ENCODE measurements at regions not wholly inside any gene's neighbourhood (a gene's known extent, or its start where the extent isn't known, plus 50 kb on each side); places are given as distances from the start of the nearest gene placed in this dataset.
"Not testable (repeated sequence)": the region's sequence is repeated elsewhere in the genome, so short reads cannot be mapped to it uniquely, and the experiment has no call there.

DNA sequence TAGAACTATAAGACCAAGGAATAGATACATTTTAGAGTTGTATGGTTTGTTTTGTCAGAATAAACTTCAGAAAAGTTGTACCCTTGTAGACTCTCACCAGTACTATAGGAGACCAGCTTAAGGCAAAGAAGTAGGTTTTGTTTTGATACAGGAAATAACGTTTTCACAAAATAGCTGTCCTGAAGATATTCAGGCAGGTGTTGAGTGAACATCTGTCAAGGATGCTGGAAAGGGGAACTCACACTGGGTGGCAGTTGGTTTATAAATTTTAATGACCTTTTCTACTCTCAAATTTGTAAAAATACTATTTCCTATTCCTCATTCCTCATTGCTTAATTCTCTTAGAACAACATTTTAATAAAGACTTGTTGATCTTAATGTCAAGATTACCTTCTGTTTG lies 174.0 kb upstream of the MAN1A1 start:
- DNase-seq = no peak

DNA sequence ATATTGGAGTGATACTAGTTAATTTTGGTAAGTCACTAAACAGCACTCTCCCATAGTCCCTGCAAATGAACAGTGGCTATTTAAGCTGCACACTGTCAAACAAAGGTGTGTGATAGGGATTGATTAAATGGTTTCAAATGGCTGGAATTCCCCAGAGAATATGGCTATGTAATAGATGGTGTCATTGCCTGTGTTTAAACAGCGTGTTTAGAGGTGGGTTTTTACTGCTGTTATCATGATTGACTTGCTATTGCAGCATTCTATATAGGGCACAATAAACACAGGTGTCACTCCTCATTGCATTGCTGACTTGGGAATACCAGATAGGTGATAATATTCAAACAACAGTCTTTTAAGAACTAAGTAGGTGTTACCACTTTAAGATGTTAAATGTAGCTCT lies 171.7 kb upstream of the MAN1A1 start:
- DNase-seq = no peak

DNA sequence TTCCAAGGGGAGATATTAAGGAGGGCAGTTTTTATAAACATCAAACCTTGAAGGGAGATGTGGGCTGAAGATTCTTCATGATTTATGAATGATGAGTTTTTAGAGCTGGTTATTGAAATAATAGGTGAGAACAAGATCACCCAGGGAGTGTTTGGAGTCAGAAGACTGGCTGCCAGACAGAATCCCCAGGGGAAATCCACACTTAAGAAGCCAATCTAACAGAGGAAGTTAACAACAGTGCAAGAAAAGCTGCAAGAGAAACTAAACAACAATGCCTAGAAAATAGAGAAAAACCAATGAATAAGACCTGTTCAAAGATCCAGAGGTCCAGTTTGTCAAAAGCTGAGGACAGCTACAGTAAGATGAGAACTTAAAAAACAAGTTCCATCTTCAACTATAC lies 167.9 kb upstream of the MAN1A1 start:
- DNase-seq = no peak

DNA sequence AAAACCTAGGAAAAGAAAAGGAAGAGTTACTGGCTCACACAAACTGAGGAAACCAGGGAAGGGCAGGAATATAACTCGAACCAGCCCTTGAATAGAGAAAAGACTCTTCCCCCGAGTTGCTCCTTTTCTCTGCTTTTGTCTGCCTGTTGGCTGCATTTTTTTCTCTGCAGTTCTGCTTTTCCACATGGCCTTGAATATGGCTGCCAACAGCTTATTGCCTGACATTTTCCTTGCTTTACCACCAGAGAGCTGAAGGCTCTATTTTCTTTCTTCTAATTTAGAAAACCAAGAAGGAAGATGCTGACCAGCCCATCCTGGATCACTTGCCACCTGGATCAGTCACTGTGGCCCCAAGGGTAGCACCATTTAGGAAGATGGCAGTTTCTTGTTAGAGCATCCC lies 164.8 kb upstream of the MAN1A1 start:
- DNase-seq = no peak

DNA sequence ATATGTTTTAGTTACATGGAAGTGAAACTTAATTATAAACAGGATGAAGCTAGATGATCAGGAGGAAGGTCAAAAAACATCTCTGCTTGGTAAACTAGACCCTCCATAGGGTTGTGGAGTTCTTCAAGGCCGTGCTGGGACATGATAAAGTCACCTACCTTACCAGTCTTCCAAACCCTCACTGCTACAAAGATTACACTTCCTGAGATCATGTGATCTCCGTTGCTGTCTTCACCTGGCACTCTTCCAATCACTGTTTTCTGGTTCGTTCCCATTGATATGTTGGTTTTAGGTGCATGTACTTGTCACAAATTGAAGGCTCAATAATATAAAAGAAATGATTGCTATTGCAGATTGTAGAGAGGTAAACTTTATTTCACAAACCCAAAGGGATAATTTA lies 161.5 kb upstream of the MAN1A1 start:
- no peak for DNase-seq

DNA sequence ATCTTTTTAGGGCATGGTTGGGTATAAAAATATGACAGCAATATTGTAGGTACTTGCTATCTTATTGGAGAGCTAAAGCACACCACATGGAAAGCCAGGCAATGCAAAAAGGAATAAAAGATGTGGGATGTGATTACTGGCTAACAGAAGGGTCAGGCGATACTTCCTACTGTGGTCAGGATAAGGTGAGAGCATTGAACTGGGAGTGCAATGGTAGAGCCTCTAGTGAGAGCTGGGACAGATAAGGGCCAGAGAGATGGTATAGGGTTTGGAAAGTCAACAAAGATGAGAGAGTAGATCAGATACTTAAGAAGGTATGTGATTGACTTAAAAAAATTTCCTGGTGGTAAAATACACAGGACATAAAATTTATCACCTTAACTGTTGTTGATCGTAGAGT lies 160.7 kb upstream of the MAN1A1 start:
- DNase-seq = no peak

DNA sequence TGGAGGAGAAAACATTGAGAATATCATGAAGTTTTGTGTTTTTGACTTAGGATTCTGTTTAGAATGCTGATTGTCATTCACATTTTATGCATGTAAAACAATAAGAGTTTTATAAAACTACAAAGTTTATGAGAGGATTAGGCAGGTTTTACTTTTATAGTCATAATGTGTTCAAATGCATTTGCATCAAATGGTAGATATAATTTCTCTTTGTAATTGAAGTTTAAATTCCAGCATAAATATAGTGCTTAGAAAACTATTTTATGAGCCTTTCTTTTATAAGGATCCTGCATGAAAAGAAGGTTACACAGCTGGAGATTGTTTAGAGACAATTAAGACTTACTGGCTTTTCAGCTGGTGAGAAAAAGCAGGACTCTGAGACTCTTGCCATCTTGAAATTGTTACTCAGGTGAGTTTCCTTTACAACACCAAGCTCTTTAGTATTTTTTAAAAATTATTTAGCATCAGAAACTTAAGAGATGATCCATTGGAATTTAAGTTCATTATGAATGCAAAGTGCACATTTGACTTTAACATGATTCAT lies 157.1 kb upstream of the MAN1A1 start:
- DNase-seq = no peak

DNA sequence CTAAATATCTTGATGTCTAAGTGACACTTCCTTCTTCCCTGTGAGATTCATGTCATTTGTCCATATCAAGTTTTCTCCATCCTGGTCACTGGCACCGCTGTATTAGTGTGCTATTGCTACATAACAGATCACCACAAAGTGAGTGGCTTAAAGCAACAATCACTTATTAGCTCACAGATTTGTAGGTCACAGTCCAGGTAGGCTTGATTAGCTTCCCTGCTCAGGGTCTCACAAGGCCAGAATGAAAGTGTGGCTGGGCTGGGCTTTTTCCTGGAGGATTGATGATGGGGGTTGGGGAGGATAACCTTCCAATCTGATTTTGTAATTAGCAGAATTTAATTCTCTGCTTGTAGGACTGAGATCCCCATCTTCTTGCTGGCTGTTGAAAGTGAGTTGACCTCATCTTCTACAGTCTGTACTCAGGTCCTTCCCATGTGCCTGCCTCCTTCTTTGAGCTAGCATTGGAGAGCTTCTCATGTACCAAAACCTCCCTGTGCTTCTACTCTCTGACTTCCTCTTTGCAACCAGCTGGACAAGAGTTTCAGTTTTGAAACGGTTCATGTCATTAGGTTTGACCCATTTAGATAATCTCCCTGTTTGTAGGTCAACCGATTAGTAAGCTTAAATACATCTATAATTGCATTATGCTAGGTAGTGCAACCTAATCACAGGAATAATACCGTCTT lies 152.4 kb upstream of the MAN1A1 start:
- DNase-seq = no peak

DNA sequence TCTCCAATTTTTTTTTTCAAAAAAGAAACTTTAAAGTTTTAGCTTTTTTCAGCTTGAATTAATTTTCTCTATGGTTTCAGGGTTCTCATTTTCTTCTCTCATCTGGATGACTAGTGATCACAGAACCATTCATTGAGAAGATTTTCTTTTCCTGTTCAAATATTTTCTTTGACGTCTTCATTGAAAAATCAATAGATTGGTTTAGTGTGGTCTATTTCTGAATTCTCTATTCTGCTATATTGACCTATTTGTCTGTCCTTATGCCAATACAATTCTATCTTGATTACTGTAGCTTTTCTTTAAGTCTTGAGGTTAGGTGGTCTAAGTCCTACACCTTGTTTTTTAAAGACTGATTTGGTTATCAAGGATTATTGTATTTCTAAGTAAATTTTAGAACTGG lies 150.2 kb upstream of the MAN1A1 start:
- no peak for DNase-seq

DNA sequence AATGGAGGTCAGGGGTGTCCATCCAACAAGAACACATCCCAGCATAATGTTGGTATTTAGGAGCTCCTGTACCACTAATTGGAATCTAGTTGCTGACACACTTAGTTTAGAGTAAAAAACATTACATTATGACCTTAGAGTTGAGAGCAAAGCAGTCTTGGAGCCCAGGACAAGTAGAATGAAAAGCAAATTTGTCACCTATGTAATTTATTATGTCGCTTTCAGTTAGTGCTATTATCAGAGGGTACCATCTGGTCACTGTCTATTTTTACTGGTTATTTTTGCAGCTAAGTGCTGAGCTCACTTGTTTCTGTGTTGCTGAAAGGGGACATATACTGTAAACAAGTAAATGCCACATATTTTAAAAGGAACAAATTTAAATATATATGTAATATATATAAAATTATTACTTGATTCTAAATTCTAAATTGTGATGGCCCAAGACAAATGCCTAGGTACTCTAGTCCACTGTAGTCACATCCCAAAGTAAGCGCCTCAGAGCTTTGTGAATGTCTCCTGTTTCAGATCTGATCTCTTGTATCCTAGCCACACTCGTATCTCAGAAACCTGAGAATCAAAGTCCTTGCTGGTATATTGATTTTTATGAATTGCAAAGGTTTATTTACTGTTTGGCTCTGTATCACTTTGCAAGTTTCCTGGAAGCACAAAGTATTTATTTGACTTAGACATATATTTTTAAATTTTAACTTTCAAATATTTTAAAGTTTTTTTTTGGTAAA lies 148.6 kb upstream of the MAN1A1 start:
- no peak for DNase-seq

DNA sequence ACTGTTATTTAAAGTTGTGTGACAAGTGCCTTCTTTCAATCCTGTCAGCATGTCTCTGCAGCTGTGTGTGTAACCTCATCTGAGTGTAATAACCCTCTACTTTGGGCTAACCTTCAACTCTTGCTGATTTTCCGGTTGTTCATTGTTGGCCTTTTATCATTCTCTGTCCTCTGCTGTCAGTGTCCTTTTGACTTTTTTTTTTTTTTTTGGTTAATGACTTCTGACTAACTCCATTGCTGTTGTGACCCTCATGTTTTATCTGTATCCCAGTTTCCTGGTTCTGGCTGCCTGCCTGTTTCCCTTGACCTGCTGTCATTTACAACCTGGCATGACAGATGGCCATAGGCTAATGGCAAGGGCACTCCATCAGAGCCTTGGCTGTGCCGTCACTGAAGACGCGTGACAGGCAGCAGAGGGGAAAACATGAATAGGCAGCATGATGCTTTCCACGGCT lies 145.7 kb upstream of the MAN1A1 start:
- peak; percentile 40 for DNase-seq

DNA sequence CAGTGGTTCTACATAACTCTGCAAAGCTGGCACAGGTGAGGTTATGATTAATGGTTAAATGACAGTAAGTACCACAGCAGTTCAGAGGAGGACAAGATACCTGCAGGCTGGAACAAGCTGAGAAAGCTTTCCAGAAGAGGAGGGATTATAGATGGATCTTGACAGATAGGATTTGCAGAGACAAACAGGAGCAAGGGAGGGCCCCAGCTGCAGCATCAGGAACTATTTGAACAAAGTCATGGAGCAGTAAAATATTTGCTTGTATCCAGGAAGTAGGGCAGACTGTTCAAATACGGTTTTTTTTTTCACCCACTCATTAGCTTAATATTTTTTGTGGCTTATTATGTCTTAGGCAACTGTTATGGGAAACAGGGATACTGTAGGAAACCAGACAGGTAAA lies 144.4 kb upstream of the MAN1A1 start:
- DNase-seq = peak; percentile 47

DNA sequence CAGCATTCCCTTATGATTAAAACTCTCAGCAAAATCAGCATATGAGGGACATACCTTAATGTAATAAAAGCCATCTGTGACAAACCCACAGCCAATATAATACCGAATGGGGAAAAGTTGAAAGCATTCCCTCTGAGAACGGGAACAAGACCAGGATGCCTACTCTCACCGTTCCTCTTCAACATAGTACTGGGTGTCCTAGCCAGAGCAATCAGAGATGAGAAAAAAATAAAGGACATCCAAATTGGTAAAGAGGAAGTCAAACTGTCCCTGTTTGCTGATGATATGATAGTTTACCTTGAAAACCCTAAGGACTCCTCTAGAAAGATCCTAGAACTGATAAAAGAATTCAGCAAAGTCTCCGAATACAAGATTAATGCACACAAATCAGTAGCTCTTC lies 141.6 kb upstream of the MAN1A1 start:
- DNase-seq = not testable (repeated sequence)

DNA sequence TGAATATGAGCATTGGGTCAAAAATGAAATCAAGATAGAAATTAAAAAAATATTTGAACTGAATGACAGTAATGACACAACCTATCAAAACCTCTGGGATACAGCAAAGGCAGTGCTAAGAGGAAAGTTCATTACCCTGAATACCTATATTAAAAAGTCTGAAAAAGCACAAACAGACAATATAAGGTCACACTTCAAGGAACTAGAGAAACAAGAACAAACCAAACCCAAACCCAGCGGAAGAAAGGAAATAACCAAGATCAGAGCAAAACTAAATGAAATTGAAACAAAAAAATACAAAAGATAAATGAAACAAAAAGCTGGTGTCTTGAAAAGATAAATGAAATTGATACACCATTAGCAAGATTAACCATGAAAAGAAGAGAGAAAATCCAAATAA lies 140.5 kb upstream of the MAN1A1 start:
- not testable (repeated sequence) for DNase-seq

DNA sequence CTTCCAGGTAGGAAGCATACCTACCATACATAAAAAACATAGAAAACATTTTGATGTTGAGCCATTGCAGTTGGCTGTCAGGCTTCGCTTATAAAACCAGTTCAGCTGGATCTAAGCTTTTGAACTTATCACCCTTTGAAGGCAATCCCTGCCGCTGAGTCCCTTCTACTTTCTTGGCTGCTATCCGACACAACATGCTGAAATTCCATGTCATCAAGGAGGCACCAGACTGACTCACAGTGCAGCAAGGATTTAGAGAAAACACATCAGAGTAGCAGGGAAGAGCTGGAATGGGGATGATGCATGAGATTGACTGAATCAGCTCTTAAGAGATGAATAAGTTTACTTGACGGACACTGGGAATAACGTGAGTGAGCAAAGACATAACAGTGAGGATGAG lies 135.0 kb upstream of the MAN1A1 start:
- no peak for DNase-seq

DNA sequence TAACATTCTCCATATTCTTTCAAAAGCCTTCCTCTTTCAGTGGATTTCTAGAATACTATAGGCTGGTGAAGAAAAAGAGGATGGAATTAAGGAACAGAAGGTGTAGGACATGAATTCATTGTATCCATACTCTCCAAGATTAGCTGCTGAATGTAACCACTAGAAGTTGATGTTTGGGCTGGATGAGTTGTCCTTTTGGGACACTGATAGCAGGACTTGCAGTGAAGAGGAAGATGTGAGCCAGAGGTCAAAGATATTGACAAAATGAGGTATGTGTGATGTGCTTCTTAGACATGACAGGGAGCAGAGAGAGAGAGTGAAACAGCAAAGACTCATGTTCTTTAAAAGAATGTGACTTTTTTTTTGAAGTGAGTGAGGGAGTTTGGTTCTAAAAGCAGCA lies 134.3 kb upstream of the MAN1A1 start:
- no peak for DNase-seq

DNA sequence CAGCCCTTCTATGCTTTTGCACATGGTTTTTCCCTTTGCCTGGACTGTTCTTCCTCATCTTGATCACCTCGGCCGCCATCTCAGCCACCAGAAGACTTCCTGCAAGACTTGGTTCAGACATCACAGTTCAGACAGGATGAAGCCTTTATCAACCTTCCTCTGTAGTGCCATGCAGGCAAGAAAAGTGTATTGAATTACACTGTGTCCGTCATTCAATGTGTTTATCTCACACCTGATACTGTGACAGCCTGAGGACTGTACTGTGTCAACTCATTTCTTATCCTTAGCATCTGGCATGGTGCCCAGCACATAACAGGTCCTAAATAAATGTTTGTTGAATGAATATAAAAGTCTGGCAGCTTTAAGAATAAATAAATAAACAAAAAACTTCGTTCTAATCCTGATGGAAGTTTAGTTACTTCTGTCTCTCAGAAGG lies 133.3 kb upstream of the MAN1A1 start:
- DNase-seq = peak; percentile 26

DNA sequence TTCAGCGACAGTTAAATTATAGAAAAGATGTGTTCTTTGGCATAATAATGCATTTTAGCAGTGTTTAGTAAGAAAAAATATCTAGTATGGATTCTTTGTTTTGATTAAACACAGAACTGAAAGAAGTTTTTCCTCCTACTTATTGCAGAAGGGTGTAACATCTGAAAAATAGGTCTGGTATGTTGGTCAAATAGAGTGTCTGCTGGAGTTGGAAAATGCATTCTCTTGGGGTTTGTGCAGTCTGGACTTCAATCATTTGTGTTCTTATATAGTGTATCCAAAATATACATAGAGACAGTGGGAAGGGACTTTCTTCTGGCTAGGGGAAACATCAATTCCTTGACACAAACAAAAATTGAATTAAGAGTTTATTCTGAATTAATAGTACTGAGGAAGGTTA lies 132.4 kb upstream of the MAN1A1 start:
- DNase-seq = no peak

DNA sequence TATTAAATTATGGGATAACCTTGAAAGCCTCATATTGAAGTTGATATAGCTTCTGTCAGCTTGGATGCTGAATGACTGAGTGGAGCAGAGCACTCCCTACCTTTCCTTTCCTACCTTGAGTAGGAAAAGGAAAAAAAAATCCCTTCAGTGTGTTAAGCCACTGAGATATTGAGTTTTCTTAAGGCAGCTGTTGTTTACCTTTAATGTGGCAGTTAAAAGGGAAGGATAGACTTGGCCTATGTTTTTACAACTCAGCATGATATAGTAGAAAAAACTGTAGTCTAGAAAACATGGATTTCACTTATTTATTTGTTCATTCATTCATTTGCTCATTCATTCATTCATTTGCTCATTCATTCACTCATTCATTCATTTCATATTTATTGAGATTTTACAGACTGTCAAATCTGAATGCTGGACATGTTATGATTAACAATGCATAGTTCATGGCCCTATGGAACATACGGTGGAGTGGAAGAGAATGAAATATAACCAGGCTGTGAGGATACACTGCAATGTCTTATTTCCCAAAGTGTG lies 131.5 kb upstream of the MAN1A1 start:
- DNase-seq = no peak

DNA sequence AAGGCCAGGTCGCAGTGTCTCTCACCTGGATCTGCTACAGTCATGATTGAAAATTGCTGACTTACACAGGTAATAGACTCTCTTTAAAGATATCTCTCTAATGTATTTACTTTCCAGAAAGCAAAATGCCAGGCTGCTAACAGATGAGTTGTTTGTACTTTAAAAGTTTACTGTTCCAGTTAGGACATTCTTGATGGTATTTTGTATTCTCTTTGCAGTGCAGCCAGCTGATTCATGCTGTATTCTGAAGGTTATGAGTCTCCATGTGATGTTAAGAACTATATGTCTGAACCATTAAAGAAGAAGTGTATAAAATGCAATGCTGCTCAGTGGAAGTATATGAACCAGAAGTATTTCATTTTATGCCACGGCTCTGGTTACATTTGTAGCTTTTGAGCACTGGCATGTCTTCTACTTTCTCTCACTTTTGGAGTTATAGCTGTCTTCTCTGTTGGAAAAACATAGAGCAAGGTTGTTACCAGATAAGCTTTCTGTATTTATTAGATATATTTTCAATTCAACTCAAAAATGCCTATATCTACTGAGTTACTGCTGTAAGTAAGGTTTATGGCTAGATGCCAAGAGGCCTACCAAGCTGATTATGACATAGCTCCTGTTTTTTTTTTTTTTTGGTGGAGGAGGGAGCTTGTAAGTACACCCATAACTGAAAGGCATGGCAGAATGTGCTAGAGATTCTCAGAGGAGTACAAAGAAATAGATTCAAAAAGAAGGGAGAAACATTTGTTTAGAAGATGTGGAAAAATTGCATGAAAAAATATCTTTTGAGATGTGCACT lies 130.5 kb upstream of the MAN1A1 start:
- no peak for DNase-seq

DNA sequence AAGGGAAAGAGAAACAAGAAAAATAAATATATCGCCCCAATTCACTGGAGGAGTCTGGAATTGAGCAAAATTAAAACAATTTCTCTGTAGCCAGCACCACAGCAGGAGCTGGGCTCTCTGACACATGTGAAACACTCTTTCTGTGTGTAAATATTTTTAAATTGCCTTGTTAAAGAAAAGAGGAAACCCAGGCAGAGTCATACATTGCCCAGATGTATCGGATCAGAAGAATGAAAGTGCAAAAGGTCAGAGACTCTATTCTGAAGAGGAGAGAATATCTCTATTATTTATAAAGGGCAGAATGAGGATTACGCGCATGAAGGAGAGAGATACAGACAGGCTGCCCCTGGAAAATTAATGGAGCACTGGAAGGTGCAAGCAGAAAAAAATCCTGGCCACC lies 127.0 kb upstream of the MAN1A1 start:
- DNase-seq = no peak

DNA sequence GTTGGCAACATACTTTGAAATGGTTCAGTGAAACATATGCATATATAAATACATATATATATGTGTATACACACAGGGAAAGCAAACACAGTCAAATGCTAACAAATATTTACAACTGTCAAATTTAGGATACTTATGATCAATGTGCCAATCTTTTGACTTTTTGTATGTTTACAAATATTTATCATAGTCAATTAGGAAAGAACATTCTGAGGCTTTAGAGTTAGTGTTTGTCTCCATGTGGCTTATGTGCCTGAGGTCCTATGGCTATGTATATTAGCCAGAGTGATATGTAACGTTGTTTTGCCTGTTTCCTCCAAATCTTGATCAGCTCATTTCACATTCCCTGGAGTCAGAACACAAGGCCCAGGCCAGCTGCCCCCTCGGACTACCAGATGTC lies 126.5 kb upstream of the MAN1A1 start:
- no peak for DNase-seq

DNA sequence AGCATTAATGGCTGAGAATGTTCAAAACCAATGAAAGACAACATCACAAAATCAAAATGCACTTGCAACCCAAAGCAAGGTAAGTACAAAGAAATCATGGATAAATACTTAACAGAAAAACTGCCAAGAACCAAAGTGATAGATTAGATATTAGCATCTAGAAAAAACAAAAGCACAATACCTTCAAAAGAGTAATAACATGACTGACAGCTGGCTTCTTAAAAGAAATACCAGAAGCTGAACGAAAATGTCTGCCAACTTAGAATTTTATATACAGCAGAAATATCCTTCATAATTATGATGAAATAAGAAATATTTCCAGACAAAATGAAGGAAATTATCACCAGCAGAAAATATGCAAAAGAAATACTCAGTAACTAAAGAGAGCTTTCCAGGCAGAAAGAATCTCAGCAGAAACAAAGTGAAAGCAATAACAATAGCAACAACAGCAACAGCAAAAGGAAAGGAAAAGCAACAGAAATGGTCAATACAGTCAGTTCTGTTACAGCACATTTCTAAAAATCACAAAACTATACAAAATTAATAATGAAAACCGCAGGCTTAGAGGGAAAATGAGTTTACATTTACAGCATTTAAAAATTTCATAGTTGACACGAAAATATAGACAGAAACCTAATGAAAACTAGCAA lies 121.5 kb upstream of the MAN1A1 start:
- DNase-seq = no peak

Data from NCI-H510A (cell line).